ENCODE measurements at regions not wholly inside any gene's neighbourhood (a gene's known extent, or its start where the extent isn't known, plus 50 kb on each side); places are given as distances from the start of the nearest gene placed in this dataset.

- TF ChIP-seq POLR2A (IDR thresholded peaks at IDR 0.05) (no peak), CTCF (IDR thresholded peaks at IDR 0.05) (no peak), POLR2AphosphoS5 (IDR thresholded peaks at IDR 0.05) (no peak)
Measured at GRCh38 chr1:215005078-215005477, 77.5 kb upstream of the KCNK2 start.
